Stomach smooth muscle (tissue), 2 donors: ENCODE measurements at regions not wholly inside any gene's neighbourhood (a gene's known extent, or its start where the extent isn't known, plus 50 kb on each side); places are given as distances from the start of the nearest gene placed in this dataset.
"Not testable (repeated sequence)": the region's sequence is repeated elsewhere in the genome, so short reads cannot be mapped to it uniquely, and the experiment has no call there.

ENCODE experiments used
- H3K27ac ChIP-seq: one replicate; pipeline ENCODE4 v1.7.0; 2013; ENCODE audit warnings: mild to moderate bottlenecking, low read length, inconsistent platforms
- H3K27me3 ChIP-seq, 2 donors: one replicate each; pipeline ENCODE4 v1.7.0; 2013; ENCODE audit warnings: low read length in 2 of 2; ENCODE audit not compliant: insufficient read depth in 2 of 2, control insufficient read depth in 1 of 2
- H3K36me3 ChIP-seq, 2 donors: one replicate each; pipeline ENCODE4 v1.7.0; 2013; ENCODE audit warnings: low read length in 2 of 2; ENCODE audit not compliant: control insufficient read depth in 2 of 2, insufficient read depth in 2 of 2
- H3K4me1 ChIP-seq: one replicate; pipeline ENCODE4 v1.7.0; 2013; ENCODE audit warnings: low read length; ENCODE audit not compliant: control insufficient read depth, insufficient read depth
- H3K4me3 ChIP-seq, 2 donors: one replicate each; pipeline ENCODE4 v1.7.0; 2013; ENCODE audit warnings: low read length in 2 of 2
- H3K9ac ChIP-seq, 2 donors: one replicate each; pipeline ENCODE4 v1.7.0; 2013; ENCODE audit warnings: low read length in 2 of 2, mild to moderate bottlenecking in 1 of 2
- H3K9me3 ChIP-seq, 2 donors: one replicate each; pipeline ENCODE4 v1.7.0; 2013; ENCODE audit warnings: low read length in 2 of 2; ENCODE audit not compliant: control insufficient read depth in 2 of 2
- donor health status: healthy.
- donor health status: Pancreatic carcinoma.

GRCh38 chr7:27457603-27458565 is 204.8 kb downstream of the HIBADH start:
- H3K4me1 ChIP-seq, H3K27ac ChIP-seq, H3K27me3 ChIP-seq, H3K36me3 ChIP-seq, H3K9ac ChIP-seq, H3K9me3 ChIP-seq: not testable (repeated sequence)
- peak overlapping the region; percentile 60 to 66 for H3K4me3 ChIP-seq

GRCh38 chr7:27459021-27459730 is 203.5 kb downstream of the HIBADH start:
- H3K9ac ChIP-seq = no peak overlapping the region
- H3K27me3 ChIP-seq = peaks cover 0 to 2% of the 10 kb centered on the region in 2 donors
- no peak overlapping the region for H3K27ac ChIP-seq
- H3K9me3 ChIP-seq = no peaks in the 10 kb centered on the region
- H3K4me1 ChIP-seq = peaks cover 8% of the 10 kb centered on the region
- no peak overlapping the region for H3K4me3 ChIP-seq
- H3K36me3 ChIP-seq = no peaks in the 10 kb centered on the region

GRCh38 chr7:27459731-27460053 is 203.0 kb downstream of the HIBADH start:
- peaks cover 8% of the 10 kb centered on the region for H3K4me1 ChIP-seq
- H3K4me3 ChIP-seq = no peak overlapping the region
- peaks cover 0 to 2% of the 10 kb centered on the region in 2 donors for H3K27me3 ChIP-seq
- no peaks in the 10 kb centered on the region for H3K9me3 ChIP-seq
- no peak overlapping the region for H3K9ac ChIP-seq
- H3K36me3 ChIP-seq = no peaks in the 10 kb centered on the region
- no peak overlapping the region for H3K27ac ChIP-seq

- Histone ChIP-seq H3K9me3 (no peaks in the 10 kb centered on the region), H3K4me3 (no peak overlapping the region), H3K9ac (no peak overlapping the region), H3K27me3 (peaks cover 0 to 5% of the 10 kb centered on the region in 2 donors), H3K36me3 (no peaks in the 10 kb centered on the region), H3K4me1 (peaks cover 6% of the 10 kb centered on the region), H3K27ac (no peak overlapping the region)
Observed at GRCh38 chr7:27462575-27463270, 200.0 kb downstream of the HIBADH start.

- no peaks in the 10 kb centered on the region for H3K4me1 ChIP-seq
- no peak overlapping the region for H3K4me3 ChIP-seq
- no peak overlapping the region for H3K9ac ChIP-seq
- peaks cover 0 to 5% of the 10 kb centered on the region in 2 donors for H3K27me3 ChIP-seq
- no peak overlapping the region for H3K27ac ChIP-seq
- H3K36me3 ChIP-seq = no peaks in the 10 kb centered on the region
- H3K9me3 ChIP-seq = no peaks in the 10 kb centered on the region
Observed at GRCh38 chr7:27464970-27465369, 197.7 kb downstream of the HIBADH start.

- no peaks in the 10 kb centered on the region for H3K9me3 ChIP-seq
- no peaks in the 10 kb centered on the region for H3K4me1 ChIP-seq
- no peak overlapping the region for H3K4me3 ChIP-seq
- H3K27ac ChIP-seq = no peak overlapping the region
- H3K27me3 ChIP-seq = peaks cover 0 to 5% of the 10 kb centered on the region in 2 donors
- no peaks in the 10 kb centered on the region for H3K36me3 ChIP-seq
- H3K9ac ChIP-seq = no peak overlapping the region
Observed at GRCh38 chr7:27466703-27467102, 196.0 kb downstream of the HIBADH start.

GRCh38 chr7:27472043-27472442 is 190.6 kb downstream of the HIBADH start:
- H3K27me3 ChIP-seq = no peaks in the 10 kb centered on the region
- H3K9me3 ChIP-seq = no peaks in the 10 kb centered on the region
- H3K9ac ChIP-seq = no peak overlapping the region
- H3K27ac ChIP-seq = no peak overlapping the region
- H3K4me3 ChIP-seq = no peak overlapping the region
- H3K4me1 ChIP-seq = no peaks in the 10 kb centered on the region
- H3K36me3 ChIP-seq = no peaks in the 10 kb centered on the region
